ENCODE measurements at regions not wholly inside any gene's neighbourhood (a gene's known extent, or its start where the extent isn't known, plus 50 kb on each side); places are given as distances from the start of the nearest gene placed in this dataset.
"Not testable (repeated sequence)": the region's sequence is repeated elsewhere in the genome, so short reads cannot be mapped to it uniquely, and the experiment has no call there.

DNA sequence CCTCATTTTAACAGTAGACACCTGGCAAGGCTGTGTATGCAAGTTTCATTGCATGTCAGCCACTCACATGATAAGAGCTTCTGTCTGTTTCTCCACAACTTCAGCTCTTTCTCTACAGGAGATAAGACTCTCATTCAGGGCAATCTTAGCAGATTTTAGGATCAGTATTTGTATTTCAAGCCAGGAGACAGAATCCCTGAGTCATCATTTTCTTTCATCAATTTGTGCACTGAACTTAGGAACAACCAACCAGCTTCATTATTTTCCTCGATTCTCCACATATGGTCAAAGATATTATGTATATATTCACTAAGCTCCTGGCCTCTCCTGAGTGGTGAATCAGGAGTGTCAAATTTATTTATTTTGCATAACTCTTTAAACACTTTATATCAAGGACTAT is 181.8 kb upstream of the CCNH start:
- DNase-seq (ENCODE audit: low spot score): no peak
- no peak overlapping the region for H3K27ac ChIP-seq (replicated peaks; ENCODE audit: low read length)

DNA sequence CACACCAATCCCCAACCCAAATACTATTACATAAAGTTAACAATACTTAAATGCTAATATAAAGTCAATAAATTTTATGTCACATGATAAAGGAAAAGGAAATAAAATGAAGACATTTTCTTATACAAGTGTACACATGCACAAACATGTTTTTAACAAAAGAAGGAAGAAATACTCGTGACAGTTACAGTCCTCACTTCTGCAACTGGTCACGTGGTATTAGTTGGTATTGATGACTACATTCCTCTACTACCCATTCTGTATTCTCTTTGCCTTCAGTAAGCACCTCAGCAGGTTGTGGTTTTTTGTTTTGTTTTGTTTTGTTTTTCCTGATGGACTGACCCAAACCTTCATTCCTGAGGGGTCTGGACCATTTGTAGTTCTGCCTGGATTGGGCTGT is 176.9 kb upstream of the CCNH start:
- Histone ChIP-seq H2BK120ac (ENCODE audit: low read depth, low read length) (no peak overlapping the region), H3K9ac (ENCODE audit: low read depth, low read length, poor library complexity) (no peak overlapping the region), H3K4me2 (ENCODE audit: insufficient read depth, low read length, poor library complexity, severe bottlenecking) (no peak overlapping the region), H3K9me3 (replicated peaks in 1 of 2; ENCODE audit: control insufficient read depth in 2 of 2, insufficient read depth in 1 of 2, low read depth in 1 of 2, low read length in 2 of 2) (no peaks in the 10 kb centered on the region), H2BK15ac (ENCODE audit: low read length) (no peak overlapping the region), H2AFZ (ENCODE audit: low read length) (no peak overlapping the region), H4K91ac (ENCODE audit: low read depth, low read length, poor library complexity) (no peak overlapping the region), H3K23ac (ENCODE audit: low read depth, low read length, poor library complexity) (no peak overlapping the region), H3K4me3 (ENCODE audit: low read length in 2 of 2) (no peak overlapping the region), H4K8ac (ENCODE audit: low read depth, low read length) (no peak overlapping the region), H3K14ac (ENCODE audit: low read length) (no peak overlapping the region), H3K27ac (replicated peaks; ENCODE audit: low read length) (no peak overlapping the region), H3K4me1 (ENCODE audit: control insufficient read depth in 2 of 2, insufficient read depth in 1 of 2, low read depth in 1 of 2, low read length in 2 of 2) (no peaks in the 10 kb centered on the region), H3K27me3 (ENCODE audit: control insufficient read depth in 3 of 3, insufficient read depth in 3 of 3, low read depth in 1 of 3, low read length in 3 of 3) (no peaks in the 10 kb centered on the region), H3K79me1 (ENCODE audit: low read depth, low read length) (no peaks in the 10 kb centered on the region), H2BK5ac (ENCODE audit: low read length) (no peak overlapping the region), H3K18ac (ENCODE audit: low read length) (no peak overlapping the region), H2BK12ac (ENCODE audit: low read length) (no peak overlapping the region), H2AK5ac (ENCODE audit: low read depth, low read length) (no peak overlapping the region), H3K4ac (ENCODE audit: low read length) (no peak overlapping the region), H3K36me3 (replicated peaks in 1 of 2; ENCODE audit: control insufficient read depth in 2 of 2, insufficient read depth in 2 of 2, low read length in 2 of 2) (no peaks in the 10 kb centered on the region)
- WGBS, 2 donors (ENCODE audit: extremely low coverage in 2 of 2, insufficient read length in 2 of 2, insufficient replicate concordance in 1 of 2): no CpG with 5 or more reads among the region's 2 CpGs
- no peak for DNase-seq (ENCODE audit: low spot score)

More for the DNA sequence above, 181.8 kb upstream of the CCNH start:
- Histone ChIP-seq H2BK12ac (ENCODE audit: low read length) (no peak overlapping the region), H2AFZ (ENCODE audit: low read length) (no peak overlapping the region), H3K4me1 (ENCODE audit: control insufficient read depth in 2 of 2, insufficient read depth in 1 of 2, low read depth in 1 of 2, low read length in 2 of 2) (no peaks in the 10 kb centered on the region), H2BK15ac (ENCODE audit: low read length) (no peak overlapping the region), H2AK5ac (ENCODE audit: low read depth, low read length) (no peak overlapping the region), H4K91ac (ENCODE audit: low read depth, low read length, poor library complexity) (no peak overlapping the region), H3K14ac (ENCODE audit: low read length) (no peak overlapping the region), H3K9ac (ENCODE audit: low read depth, low read length, poor library complexity) (no peak overlapping the region), H4K8ac (ENCODE audit: low read depth, low read length) (no peak overlapping the region), H3K4me3 (ENCODE audit: low read length in 2 of 2) (no peak overlapping the region), H3K23ac (ENCODE audit: low read depth, low read length, poor library complexity) (no peak overlapping the region), H2BK5ac (ENCODE audit: low read length) (no peak overlapping the region), H3K4me2 (ENCODE audit: insufficient read depth, low read length, poor library complexity, severe bottlenecking) (no peak overlapping the region), H3K4ac (ENCODE audit: low read length) (no peak overlapping the region), H2BK120ac (ENCODE audit: low read depth, low read length) (no peak overlapping the region), H3K36me3 (replicated peaks in 1 of 2; ENCODE audit: control insufficient read depth in 2 of 2, insufficient read depth in 2 of 2, low read length in 2 of 2) (no peaks in the 10 kb centered on the region), H3K27me3 (ENCODE audit: control insufficient read depth in 3 of 3, insufficient read depth in 3 of 3, low read depth in 1 of 3, low read length in 3 of 3) (no peaks in the 10 kb centered on the region), H3K9me3 (replicated peaks in 1 of 2; ENCODE audit: control insufficient read depth in 2 of 2, insufficient read depth in 1 of 2, low read depth in 1 of 2, low read length in 2 of 2) (no peaks in the 10 kb centered on the region), H3K79me1 (ENCODE audit: low read depth, low read length) (no peaks in the 10 kb centered on the region), H3K18ac (ENCODE audit: low read length) (no peak overlapping the region)
- WGBS, 2 donors (ENCODE audit: extremely low coverage in 2 of 2, insufficient read length in 2 of 2, insufficient replicate concordance in 1 of 2): no CpG with 5 or more reads among the region's 1 CpG

DNA sequence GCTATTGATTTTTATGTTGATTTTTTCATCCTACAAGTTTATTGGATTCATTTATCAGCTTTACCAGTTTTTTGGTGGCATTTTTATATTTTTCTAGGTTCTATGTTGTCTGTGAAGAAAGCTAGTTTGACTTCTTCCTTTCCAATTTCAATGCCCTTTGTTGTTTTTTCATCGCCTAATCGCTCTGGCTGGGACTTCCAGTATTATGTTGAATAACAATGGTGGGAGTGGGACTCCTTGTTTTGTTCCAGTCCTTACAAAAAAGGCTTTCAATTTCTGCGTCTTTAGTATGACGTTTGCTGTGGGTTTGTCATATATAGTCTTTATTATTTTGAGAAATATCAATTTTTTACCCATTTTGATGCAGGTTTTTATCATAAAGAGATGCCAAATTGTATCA is 175.6 kb upstream of the CCNH start:
- no peak overlapping the region for H2BK15ac ChIP-seq (ENCODE audit: low read length)
- no peak overlapping the region for H2BK12ac ChIP-seq (ENCODE audit: low read length)
- no peak overlapping the region for H3K18ac ChIP-seq (ENCODE audit: low read length)
- H2AK5ac ChIP-seq (ENCODE audit: low read depth, low read length): no peak overlapping the region
- H3K27me3 ChIP-seq (ENCODE audit: control insufficient read depth in 3 of 3, insufficient read depth in 3 of 3, low read depth in 1 of 3, low read length in 3 of 3): no peaks in the 10 kb centered on the region
- no peak overlapping the region for H3K4ac ChIP-seq (ENCODE audit: low read length)
- no peak overlapping the region for H3K4me2 ChIP-seq (ENCODE audit: insufficient read depth, low read length, poor library complexity, severe bottlenecking)
- H4K8ac ChIP-seq (ENCODE audit: low read depth, low read length): no peak overlapping the region
- no peak overlapping the region for H3K14ac ChIP-seq (ENCODE audit: low read length)
- H3K9ac ChIP-seq (ENCODE audit: low read depth, low read length, poor library complexity): no peak overlapping the region
- WGBS, 2 donors (ENCODE audit: extremely low coverage in 2 of 2, insufficient read length in 2 of 2, insufficient replicate concordance in 1 of 2): no CpG with 5 or more reads among the region's 4 CpGs
- H3K27ac ChIP-seq (replicated peaks; ENCODE audit: low read length): no peak overlapping the region
- H3K4me1 ChIP-seq (ENCODE audit: control insufficient read depth in 2 of 2, insufficient read depth in 1 of 2, low read depth in 1 of 2, low read length in 2 of 2): no peaks in the 10 kb centered on the region
- H2BK120ac ChIP-seq (ENCODE audit: low read depth, low read length): no peak overlapping the region
- no peak overlapping the region for H2BK5ac ChIP-seq (ENCODE audit: low read length)
- no peak overlapping the region for H2AFZ ChIP-seq (ENCODE audit: low read length)
- H3K4me3 ChIP-seq (ENCODE audit: low read length in 2 of 2): no peak overlapping the region
- no peaks in the 10 kb centered on the region for H3K79me1 ChIP-seq (ENCODE audit: low read depth, low read length)
- no peak overlapping the region for H4K91ac ChIP-seq (ENCODE audit: low read depth, low read length, poor library complexity)
- DNase-seq (ENCODE audit: low spot score): no peak
- H3K36me3 ChIP-seq (replicated peaks in 1 of 2; ENCODE audit: control insufficient read depth in 2 of 2, insufficient read depth in 2 of 2, low read length in 2 of 2): no peaks in the 10 kb centered on the region
- H3K9me3 ChIP-seq (replicated peaks in 1 of 2; ENCODE audit: control insufficient read depth in 2 of 2, insufficient read depth in 1 of 2, low read depth in 1 of 2, low read length in 2 of 2): no peaks in the 10 kb centered on the region
- no peak overlapping the region for H3K23ac ChIP-seq (ENCODE audit: low read depth, low read length, poor library complexity)

GRCh38 chr5:87583704-87584103 is 171.0 kb upstream of the CCNH start:
- H3K9ac ChIP-seq (ENCODE audit: low read depth, low read length, poor library complexity); H2BK5ac ChIP-seq (ENCODE audit: low read length); H4K91ac ChIP-seq (ENCODE audit: low read depth, low read length, poor library complexity); H3K27me3 ChIP-seq (ENCODE audit: control insufficient read depth in 3 of 3, insufficient read depth in 3 of 3, low read depth in 1 of 3, low read length in 3 of 3); H2BK12ac ChIP-seq (ENCODE audit: low read length); H3K18ac ChIP-seq (ENCODE audit: low read length); H3K4ac ChIP-seq (ENCODE audit: low read length); H2AFZ ChIP-seq (ENCODE audit: low read length); H3K79me1 ChIP-seq (ENCODE audit: low read depth, low read length); H3K4me1 ChIP-seq (ENCODE audit: control insufficient read depth in 2 of 2, insufficient read depth in 1 of 2, low read depth in 1 of 2, low read length in 2 of 2); H3K23ac ChIP-seq (ENCODE audit: low read depth, low read length, poor library complexity); H3K27ac ChIP-seq (replicated peaks; ENCODE audit: low read length); H3K4me2 ChIP-seq (ENCODE audit: insufficient read depth, low read length, poor library complexity, severe bottlenecking); DNase-seq (ENCODE audit: low spot score); H2BK120ac ChIP-seq (ENCODE audit: low read depth, low read length); H3K4me3 ChIP-seq (ENCODE audit: low read length in 2 of 2); H3K14ac ChIP-seq (ENCODE audit: low read length); H3K9me3 ChIP-seq (replicated peaks in 1 of 2; ENCODE audit: control insufficient read depth in 2 of 2, insufficient read depth in 1 of 2, low read depth in 1 of 2, low read length in 2 of 2); H3K36me3 ChIP-seq (replicated peaks in 1 of 2; ENCODE audit: control insufficient read depth in 2 of 2, insufficient read depth in 2 of 2, low read length in 2 of 2); H2BK15ac ChIP-seq (ENCODE audit: low read length); H4K8ac ChIP-seq (ENCODE audit: low read depth, low read length); H2AK5ac ChIP-seq (ENCODE audit: low read depth, low read length): not testable (repeated sequence)

Measured in neuronal stem cell (in vitro differentiated cells).